ENCODE measurements at regions not wholly inside any gene's neighbourhood (a gene's known extent, or its start where the extent isn't known, plus 50 kb on each side); places are given as distances from the start of the nearest gene placed in this dataset.

DNA sequence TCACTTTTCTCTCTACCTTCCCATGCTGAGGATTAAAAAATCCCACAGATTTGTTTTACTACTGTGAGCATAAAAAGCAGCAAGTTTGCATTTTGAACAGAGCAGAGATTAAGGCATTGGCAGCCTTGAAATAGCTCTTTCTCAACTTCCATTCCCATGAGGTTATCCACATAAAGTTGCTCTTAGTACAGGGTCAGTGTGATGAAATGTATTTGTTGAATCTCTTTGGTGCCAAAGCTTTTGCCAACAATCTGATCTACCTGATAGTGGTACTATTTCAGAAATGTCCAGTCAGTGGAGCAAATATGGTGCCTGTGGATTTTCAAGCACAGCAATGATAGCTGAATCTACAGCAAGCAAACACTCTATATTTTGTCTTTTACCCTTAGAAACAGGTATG is 254.8 kb downstream of the INHBA start:
- TF ChIP-seq CTCF (IDR thresholded peaks at IDR 0.05 in 2 of 3, conservative IDR thresholded peaks at IDR 0.05 in 1 of 3; ENCODE audit: control insufficient read depth in 2 of 3, extremely low read depth in 1 of 3, insufficient read depth in 1 of 3, low read depth in 3 of 3, low read length in 3 of 3) (no peak), RAD21 (IDR thresholded peaks at IDR 0.05; ENCODE audit: insufficient read depth, low read depth, low read length) (no peak), POLR2AphosphoS5 (IDR thresholded peaks at IDR 0.05; ENCODE audit: low read length) (no peak), BHLHE40 (IDR thresholded peaks at IDR 0.05; ENCODE audit: borderline replicate concordance in 1 of 2, low read depth in 2 of 2, low read length in 1 of 2) (no peak), FOS (IDR thresholded peaks at IDR 0.05; ENCODE audit: borderline replicate concordance, extremely low read depth, insufficient read length) (no peak)

All from GM12878 (cell line).